Stimulated activated CD4-positive, alpha-beta T cell treated with anti-CD3 and anti-CD28 coated beads, Interleukin-2, amount 100 ng/mL, for 48 hours (primary cell): ENCODE measurements at regions not wholly inside any gene's neighbourhood (a gene's known extent, or its start where the extent isn't known, plus 50 kb on each side); places are given as distances from the start of the nearest gene placed in this dataset.

Experiments
- DNase-seq, 2 donors: peaks; one replicate each; pipeline ENCODE4 v3.0.0-alpha.2; 2020

DNA sequence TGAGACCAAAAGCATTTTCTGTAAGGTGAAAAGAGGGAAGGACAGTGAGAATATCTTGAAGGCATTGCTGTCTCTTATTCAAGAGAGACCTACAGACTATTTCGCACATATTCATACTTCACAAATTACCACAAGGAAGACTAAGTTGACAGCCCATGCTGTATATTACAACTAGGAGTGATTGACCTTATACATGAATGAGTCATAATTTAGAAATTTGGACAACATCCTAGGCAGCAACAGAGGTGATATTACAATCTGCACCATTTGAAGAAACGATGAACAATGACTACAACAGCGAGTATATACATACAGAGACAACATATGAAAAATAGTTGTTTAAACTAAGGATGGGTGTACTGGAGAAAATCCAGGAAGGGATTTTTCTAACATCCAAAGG, 971.7 kb downstream of the CDH11 start:
- no peak for DNase-seq

DNA sequence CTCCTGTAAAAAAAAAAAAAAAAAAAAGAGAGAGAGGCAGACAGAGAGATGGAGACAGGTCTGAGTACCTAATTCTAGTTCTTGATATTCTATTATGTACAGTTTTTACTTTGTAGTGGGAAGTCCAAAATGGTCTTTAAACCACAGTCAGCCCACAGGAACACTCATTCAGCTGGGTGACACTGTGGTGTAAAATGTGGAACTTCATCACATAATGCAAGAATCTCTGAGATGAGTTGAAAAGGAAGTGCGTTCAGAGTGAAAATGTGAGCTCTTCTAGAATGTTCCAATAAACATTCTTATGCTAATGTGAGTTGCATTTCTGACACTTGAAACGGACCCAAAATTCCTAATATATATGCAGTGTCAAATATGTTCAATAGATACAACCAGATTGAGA, 972.1 kb downstream of the CDH11 start:
- no peak for DNase-seq

DNA sequence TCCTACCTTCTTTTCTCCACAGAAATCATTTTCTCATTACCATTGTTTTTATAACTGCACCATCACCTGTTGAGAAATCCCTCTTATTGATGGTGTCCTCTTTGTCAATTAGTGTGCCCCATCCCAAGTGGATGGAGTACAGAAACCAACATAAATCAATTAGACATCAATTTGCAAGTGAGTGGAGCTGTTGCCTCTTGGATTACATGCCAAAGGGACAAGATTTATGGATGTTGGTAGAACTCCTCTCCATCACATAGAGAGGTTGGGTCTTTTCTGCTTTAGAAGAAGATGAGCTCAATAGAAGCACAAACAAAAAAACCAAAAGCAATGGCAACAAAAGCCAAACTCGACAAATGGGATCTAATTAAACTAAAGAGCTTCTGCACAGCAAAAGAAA, 973.5 kb downstream of the CDH11 start:
- DNase-seq: no peak

DNA sequence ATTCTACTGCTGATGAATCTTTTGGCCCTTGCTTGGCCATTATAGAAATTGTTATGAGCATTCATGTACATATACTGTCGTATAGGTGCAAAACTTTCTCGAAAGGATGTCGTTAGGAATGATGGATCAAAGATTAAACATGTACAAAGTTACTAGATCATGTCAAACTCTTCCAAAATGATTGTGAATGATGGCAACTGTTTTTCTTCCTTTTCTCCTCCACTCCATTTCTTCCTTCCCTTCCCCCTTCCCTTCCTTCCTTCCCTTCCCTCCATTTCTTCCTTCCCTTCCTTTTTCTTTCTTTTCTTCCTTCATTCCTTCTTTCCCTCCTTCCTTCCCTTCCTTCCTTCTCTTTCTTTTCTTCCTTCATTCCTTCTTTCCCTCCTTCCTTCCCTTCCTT, 973.9 kb downstream of the CDH11 start:
- DNase-seq: no peak

DNA sequence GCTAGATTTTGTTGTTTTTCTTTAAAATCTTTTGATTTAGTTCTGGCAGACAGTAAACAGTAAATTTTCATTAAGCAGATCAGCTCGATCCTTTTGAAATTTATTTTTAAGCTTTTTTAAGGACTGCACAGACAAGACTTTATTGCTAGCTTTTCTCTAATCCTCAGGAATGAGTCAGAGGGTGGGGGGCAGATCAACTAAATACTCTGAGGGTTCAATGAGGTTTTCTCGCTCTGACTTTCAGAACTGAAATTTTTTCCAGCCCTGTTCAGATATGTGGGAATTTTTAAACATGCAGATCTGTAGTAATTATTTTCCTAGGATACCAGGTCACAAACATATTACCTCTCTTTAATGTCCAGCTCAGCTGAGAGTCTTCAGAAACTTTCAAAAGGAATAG, 977.2 kb downstream of the CDH11 start:
- no peak for DNase-seq

DNA sequence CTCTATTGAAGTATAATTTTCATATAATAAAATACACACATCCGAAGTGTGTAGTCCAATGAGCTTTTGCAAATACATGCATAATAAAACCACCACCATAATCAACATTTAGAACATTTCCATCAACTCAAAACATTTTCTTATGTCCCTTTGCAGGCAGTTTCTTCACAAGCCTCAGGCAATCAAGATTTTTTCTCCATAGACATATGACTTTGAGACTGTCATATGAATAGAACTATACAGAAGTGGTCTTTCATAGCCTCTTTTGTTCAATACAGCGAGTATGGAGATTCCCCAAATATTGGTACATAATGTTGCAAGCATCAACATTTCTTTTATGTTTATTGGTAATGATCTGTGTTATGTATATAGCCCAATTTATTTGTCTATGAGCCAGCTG, 983.2 kb downstream of the CDH11 start:
- no peak for DNase-seq

DNA sequence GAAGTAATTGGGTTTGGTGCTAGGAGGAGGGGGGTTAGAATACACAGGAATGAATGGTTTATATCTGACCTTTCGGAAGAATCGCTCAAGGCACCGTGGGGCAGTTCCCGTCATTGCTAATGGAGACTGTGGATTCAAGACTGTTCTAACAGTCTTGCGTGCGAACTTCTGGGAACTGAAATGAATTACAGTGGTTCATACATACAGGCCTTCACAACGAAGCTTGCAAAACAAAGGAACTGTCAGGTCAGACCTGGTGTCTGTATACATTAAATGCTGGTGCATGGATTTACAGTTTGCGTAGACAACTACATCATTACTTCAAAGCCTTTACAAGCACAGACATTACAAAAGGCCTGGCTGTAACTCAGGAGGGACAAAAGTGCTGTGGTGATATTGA, 983.9 kb downstream of the CDH11 start:
- DNase-seq: no peak

DNA sequence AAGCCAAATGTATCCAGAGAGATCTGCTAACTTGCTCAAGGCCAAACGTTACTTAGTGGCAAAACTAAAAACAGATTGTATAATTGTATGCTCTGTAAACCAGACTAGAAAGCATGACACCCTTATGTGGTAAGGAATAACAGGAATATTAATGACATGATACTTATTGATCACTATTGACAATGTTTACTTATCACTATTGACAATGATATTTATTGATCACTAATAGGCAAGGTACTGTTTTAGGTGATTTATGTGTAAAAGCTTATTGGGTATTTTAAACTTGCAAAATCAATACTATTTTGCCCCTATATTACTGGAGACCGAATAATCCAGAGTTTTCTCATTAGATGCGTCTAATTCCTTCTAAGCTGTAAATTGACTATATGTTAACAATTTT, 985.1 kb downstream of the CDH11 start:
- DNase-seq: no peak

DNA sequence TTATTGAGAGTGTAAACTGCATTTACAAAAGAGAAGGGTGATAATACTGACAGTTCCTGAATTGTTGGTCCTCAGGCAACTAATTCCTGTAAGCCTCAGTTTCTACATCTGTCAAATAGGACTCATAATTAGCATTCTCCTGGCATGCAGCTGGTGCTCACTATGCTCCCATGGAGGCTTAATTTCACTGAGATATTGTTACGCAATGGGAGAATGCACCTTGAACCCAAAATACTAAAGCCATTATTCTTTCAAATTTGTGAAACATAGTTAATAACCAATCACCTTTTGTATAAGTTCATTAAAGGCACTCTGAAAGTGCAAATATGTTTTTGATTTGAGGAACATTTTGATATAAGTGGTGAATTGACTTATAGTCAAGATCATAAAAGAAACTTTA, 985.5 kb downstream of the CDH11 start:
- no peak for DNase-seq

DNA sequence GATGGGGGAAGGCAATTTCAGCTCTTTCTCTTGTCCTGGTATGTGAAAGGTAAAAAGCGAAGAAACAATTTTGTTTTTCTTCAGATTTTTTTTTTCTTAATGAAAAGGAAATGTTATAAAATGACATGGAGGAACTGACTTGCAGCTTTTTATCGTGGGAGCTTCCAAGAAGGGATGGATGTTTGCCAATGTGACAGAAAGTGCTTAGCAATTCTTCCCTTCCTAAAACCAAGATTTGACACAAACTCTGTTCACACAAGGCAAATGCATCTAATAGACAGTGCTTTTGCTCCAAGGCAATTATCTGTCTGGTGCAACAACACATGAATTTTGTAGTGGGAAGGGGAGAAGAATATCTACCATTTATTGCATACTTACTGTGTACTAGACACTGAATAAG, 988.5 kb downstream of the CDH11 start:
- no peak for DNase-seq

DNA sequence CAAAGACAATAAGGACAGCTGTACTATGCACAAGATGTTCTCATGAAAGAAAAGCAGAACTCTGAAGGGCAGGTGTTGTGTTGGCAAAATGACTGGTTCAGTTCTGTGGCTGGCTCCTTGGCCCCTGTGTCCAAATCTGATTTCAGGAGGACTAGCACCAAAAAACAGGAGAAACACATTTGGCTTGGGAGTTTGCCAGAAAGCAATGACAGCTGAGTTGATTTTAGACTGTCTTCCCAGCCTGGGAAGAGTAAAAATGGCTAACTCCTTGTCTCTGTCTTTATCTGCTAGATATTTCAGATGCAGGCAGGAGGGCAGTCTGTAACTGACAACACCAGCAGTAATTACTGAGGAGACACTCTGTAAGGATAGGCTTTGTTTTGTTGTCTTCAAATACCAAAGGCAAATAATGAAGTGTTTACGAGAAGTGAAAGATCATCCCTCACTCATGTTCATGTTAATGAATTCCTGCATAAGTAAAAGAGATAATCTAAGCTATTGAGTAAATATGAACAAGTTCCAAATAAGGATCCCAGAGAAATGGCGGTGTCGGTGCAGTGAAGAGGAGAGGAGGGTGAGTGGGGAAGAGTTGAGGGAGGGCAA, 989.0 kb downstream of the CDH11 start:
- no peak for DNase-seq

DNA sequence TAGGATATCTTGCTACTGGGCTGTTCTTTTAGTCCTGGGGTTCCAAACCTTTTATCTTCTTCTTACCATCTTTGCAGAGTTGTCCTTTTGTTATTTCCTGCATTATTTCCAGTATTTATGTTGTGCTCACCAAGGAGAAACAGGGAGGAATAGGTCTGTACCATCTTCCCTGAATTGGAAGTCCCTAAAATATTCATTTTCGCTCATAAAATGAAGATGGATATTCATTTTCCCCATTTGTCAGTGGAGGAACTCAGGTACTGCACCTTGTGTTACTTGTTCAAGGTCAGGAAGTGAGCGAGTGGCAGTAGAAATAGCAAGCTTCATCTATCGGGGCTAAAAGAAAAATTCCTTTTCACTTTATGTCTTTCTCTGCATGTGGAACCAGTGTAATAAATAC, 989.7 kb downstream of the CDH11 start:
- DNase-seq: no peak

DNA sequence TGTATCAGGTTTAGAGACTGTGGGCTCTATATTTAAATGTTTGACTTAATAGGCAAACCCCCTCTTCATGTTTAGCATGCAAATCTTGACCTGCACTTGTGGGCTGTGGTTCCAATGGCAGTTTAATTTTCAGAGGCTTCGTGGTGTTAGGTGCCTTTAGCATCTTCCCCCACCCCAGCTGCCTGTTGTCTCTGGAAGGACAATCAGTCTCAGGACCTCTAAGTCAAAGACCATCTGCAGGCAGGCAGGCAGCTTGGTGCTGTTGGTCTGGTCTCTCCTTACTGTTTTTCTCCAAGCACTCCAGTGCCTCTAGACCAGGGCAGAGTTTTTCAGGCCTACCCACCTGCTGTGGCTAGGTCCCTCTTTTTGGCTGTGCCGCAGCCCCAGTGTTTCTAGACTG, 990.4 kb downstream of the CDH11 start:
- no peak for DNase-seq

DNA sequence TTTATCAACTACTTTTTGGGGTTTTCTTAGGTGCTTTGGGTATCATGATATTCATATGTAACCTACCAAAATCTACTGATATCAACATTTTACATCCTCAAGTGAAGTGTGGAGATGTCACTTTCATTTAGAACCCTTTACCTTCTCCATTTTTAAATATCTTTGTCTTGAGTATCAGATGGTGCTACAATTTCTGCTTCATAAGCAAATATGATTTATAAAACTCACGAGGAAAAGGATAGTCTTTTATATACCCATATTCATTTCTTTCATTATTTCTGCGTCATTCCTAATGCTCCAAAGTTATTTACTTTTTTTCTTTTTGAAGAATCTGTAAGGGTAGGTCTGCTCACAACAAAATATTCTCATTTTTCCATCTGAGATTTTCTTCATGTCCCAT, 991.7 kb downstream of the CDH11 start:
- no peak for DNase-seq

DNA sequence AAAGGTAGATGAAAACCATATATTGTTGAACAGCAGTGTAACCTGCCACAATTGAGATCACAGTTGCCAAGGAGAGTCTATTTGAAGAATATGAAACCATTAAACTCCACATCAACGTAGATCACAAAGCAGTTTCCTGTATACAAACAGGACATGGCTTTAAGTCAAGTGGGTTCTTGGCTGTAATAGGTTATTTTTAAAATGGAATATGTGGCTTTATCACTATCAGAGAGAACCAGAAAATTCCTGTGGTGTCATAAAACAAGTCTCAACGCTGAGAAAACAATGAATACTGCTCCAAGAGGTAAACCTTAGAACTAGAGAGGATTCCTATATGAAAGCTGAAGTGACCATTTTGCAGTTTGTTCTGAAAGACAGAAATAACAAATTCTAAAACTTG, 999.7 kb downstream of the CDH11 start:
- no peak for DNase-seq

DNA sequence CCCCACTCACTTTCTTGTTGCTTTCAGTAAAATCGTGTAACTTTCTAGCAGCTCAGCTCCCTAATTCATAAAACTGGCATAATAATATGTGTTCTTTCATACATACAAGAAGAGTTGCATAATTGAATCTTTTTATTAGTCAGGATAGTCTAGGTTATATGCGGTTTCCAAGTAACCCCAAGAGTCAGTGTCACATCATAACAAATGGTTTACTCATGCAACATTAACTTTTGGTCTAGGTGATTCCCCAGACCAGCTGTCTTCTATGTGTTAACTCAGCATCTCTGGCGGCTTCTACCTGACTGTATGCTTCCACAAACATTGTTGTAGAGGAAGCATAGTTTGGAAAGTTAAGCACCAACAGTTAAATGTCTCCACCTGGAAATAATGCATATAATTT, 1000.4 kb downstream of the CDH11 start:
- DNase-seq: no peak

DNA sequence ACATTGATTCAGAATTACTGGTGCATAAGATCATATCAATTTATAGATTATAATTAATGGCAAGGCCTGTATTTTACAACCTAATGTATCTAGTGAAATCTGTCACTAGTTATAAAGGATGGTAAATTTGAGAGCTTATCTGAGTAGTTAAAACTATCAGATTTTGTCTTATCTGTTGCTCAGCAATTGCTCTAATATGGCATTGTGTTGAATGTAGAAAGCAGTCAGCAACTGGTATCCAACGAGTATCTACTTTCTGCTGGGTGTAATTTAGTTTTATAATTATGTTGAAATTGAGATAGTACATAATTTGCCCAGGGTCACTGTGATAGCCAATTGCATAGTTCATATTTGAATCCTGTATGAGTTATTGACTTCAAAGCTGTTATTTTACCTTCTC, 1005.7 kb downstream of the CDH11 start:
- DNase-seq: no peak

DNA sequence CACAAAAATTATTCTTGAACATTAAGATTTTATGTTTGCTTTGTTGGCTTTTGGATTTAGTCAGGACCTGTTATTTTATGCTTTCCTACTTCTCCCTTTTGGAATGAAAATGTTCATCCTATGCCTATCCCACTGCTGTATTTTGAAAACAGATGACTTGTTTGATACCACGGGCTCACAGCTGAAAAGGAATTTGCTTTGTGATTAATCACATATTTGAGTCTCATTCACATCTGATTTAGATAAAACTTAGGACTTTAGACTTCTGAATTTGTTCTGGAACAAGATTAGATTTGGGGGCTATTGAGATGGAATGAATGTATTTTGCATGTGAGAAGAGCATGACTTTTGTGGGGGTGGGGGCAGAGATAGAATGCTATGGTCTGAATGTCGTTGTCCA, 1012.6 kb downstream of the CDH11 start:
- no peak for DNase-seq

DNA sequence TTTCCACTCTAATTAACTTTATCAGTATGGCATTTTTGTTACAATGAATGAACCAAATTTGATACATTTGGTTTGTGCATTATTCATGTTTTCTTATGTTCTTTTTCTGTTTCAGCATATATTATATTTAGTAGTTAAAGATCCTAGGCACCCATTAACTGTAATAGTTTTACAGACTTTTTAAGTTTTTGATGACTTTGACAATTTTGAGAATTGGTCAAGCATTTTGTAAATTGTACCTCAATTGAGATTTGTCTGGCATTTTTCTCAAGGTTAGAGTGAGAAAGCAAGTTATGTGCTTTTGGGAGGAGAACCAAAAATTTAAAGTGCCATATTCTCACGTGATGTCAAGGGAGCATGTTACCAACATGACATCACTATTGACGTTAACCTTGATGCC, 1019.2 kb downstream of the CDH11 start:
- DNase-seq: no peak

DNA sequence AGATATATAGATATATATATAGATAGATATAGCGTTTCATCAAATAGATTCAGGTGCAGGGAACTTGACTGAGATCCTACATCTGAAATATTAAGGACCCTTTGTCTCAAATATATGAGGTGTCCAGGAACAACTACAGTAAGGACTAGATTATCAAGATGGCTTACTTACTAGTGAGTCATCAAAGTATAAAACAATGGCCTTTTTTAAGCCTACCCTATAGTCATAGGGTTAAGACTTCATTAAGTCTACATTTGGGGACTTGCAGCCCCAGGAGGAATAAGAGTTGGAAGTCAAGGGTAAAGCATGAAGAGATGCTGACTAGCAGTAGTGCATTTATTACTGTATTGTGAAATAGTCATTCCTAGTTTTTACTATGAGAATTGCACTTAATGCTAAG, 1023.4 kb downstream of the CDH11 start:
- no peak for DNase-seq

DNA sequence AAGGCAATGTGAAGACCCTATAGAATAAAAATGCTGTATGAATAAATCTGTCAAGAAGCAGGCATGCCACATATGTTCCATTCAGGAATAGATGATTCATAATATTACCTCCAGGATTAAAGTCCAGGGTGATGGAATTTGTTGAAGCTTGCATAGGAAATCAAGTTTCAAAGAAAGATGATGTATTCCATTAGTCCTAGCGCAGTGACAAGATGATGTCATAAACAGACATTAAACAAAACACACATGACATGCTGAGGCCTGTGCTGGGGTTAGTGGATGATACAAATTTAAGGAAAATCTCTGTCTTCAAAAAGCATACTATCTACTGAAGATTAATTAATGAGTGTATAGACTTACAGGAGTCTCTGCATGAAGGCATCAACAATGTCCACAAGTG, 1025.2 kb downstream of the CDH11 start:
- no peak for DNase-seq

DNA sequence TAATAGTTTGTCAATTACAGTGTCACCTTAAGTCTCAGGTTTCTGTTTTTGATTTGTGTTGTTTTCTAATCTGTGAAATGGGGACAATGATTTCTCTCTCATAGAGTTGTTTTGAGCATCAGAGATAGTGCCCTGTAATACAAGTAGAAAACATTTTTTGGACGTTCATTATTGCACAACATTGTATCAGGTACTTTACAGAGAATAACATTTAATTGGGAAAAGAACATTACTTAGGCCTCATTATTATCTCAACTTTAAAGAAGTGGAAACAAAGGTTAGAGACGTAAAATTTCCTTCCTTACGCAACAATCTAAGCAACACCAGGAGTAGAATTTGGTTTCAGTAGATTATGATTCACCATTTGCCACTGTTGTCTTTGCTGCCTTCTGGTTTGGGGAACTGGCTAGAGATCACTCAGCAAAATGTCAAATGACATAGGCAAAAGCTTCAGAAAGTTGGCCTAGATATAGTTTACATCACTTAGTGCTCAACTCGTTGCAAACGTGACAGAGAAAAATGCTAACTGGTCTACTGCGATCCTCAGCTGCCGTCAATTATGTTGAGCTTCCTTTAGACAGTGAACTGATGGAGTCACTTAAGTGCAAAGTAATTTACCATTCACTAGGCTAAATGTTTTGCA, 1026.8 kb downstream of the CDH11 start:
- no peak for DNase-seq

DNA sequence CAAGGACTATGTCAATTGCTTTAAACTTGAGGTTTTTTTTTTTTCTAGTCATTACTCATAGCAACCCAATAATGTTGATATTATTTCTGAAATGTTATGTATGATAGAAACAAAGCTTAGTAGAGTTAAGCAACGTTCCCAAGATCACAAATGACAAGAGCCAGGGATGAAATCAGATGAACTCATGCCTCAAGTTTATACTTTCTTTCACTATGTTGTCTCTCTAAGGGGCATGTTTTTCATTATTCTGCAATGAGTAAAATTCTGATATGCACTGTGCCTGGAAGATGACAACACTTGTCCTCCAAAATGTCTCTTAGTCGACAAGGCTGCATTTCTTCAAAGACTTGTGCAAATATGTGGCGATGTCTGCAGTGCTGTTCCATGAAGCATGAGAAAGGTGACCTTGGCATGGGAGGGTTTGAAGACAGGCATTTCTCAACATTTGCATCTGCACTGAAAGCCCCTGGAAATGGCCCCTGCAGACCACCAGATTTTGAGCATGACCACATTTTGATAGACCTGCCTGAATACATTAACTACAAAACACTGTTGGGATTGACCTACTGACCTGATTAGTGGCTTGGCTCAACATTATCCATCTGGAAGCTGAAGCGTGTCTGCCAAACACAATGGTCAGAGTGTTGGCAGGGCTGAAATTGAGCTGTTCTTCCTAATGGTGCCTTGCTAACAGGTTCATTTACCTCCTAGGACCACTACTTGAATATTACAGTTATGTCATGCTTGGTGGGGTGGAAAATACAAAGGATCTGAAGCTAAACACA, 1027.5 kb downstream of the CDH11 start:
- no peak for DNase-seq

DNA sequence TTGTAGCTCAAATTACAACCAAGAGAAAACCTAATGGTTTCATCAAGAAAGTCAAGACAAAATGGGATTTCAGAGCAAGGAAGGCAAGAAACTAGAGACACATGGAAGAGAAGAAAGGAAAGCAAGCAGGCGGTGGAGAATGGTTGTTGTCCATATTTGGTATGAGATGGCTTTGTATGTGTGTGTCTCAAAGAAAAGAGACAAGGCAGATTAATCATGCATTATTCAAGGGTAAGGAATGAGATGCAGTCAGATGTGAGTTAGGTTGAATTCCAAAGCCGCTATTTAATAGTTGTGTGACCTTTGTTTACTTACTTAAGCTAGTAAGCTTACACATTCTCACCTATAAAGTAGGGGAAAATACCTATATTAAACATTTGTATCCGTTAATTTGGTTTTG, 1029.6 kb downstream of the CDH11 start:
- DNase-seq: no peak

DNA sequence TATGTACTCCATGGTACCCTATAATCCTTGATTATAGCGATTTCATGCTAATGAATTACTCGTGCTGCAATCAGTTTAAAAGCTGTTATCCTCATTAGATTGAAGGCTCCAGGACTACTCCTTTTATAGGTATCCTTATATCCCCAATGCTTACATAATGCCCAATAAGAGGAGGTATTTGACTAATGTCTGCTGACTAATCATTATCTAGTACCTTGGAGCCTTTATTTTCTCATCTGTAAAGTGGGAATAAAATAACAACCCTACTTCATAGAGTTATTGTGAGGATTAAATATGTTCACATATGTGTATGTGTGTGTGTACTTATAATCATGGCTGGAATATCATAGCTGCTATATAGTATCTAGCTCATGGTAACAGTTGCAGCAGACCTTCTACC, 1031.5 kb downstream of the CDH11 start:
- DNase-seq: no peak
